DOHH2 (cell line): ENCODE measurements at regions not wholly inside any gene's neighbourhood (a gene's known extent, or its start where the extent isn't known, plus 50 kb on each side); places are given as distances from the start of the nearest gene placed in this dataset.

Experiments used
- H3F3A ChIP-seq: fragments of 200-600 bp; sonication (generic), shearing (Covaris generic); 2 replicates; pipeline ENCODE4 v1.6.0; 2016; ENCODE audit warnings: antibody characterized with exemption, mild to moderate bottlenecking; ENCODE audit not compliant: control insufficient read depth, insufficient read depth
- H3K27ac ChIP-seq: fragments of 200-600 bp; sonication (generic); 2 replicates; pipeline ENCODE4 v1.5.1; 2014; ENCODE audit warnings: low read depth, mild to moderate bottlenecking, low read length, moderate library complexity
- H3K27me3 ChIP-seq: fragments of 200-600 bp; sonication (generic); 2 replicates; pipeline ENCODE4 v1.6.1; 2014; ENCODE audit warnings: mild to moderate bottlenecking, low read length, mixed read lengths; ENCODE audit not compliant: control insufficient read depth
- H3K36me3 ChIP-seq: fragments of 200-600 bp; sonication (generic); 2 replicates; pipeline ENCODE4 v1.6.1; 2014; ENCODE audit warnings: mild to moderate bottlenecking, low read length, moderate library complexity, mixed read lengths; ENCODE audit not compliant: control insufficient read depth
- H3K4me1 ChIP-seq: fragments of 200-600 bp; sonication (generic); 2 replicates; pipeline ENCODE4 v1.6.1; 2014; ENCODE audit warnings: mild to moderate bottlenecking, low read length, mixed read lengths; ENCODE audit not compliant: control insufficient read depth
- H3K4me2 ChIP-seq: fragments of 200-600 bp; sonication (generic); 2 replicates; pipeline ENCODE4 v1.6.0; 2014; ENCODE audit warnings: mild to moderate bottlenecking, low read length, moderate library complexity
- H3K4me3 ChIP-seq: fragments of 200-600 bp; sonication (generic); 2 replicates; pipeline ENCODE4 v1.5.1; 2014; ENCODE audit warnings: mild to moderate bottlenecking, low read length, mixed read lengths
- H3K79me2 ChIP-seq: fragments of 200-600 bp; sonication (generic); 2 replicates; pipeline ENCODE4 v1.6.1; 2014; ENCODE audit warnings: mild to moderate bottlenecking, low read length, mixed read lengths; ENCODE audit not compliant: control insufficient read depth
- H3K9me2 ChIP-seq: fragments of 200-600 bp; sonication (generic); replicated peaks from 2 replicates; pipeline ENCODE4 v1.6.1; 2014; ENCODE audit warnings: mild to moderate bottlenecking, low read length, mixed read lengths; ENCODE audit not compliant: control insufficient read depth
- H3K9me3 ChIP-seq: fragments of 200-600 bp; sonication (generic); 2 replicates; pipeline ENCODE4 v1.6.1; 2014; ENCODE audit warnings: antibody characterized with exemption, low read length, mixed read lengths; ENCODE audit not compliant: control insufficient read depth, insufficient read depth
- H4K20me1 ChIP-seq: fragments of 200-600 bp; sonication (generic); 2 replicates; pipeline ENCODE4 v1.6.0; 2014; ENCODE audit warnings: low read depth, mild to moderate bottlenecking, antibody characterized with exemption, low read length, moderate library complexity; ENCODE audit not compliant: control insufficient read depth, insufficient read depth
- EZH2phosphoT487 ChIP-seq: fragments of 200-600 bp; sonication (generic); IDR thresholded peaks from 2 replicates; pipeline ENCODE4 v1.6.1; 2017; ENCODE audit warnings: borderline replicate concordance, mild to moderate bottlenecking, antibody characterized with exemption, low read length, moderate library complexity, mixed read lengths
- TF ChIP-seq, protein P1 (sequence below): fragments of 200-600 bp; sonication (generic); IDR thresholded peaks from one replicate; pipeline ENCODE4 v1.5.1; 2014; ENCODE audit warnings: antibody characterized with exemption, mild to moderate bottlenecking, low read depth, low read length; ENCODE audit not compliant: poor library complexity, severe bottlenecking

DNA sequence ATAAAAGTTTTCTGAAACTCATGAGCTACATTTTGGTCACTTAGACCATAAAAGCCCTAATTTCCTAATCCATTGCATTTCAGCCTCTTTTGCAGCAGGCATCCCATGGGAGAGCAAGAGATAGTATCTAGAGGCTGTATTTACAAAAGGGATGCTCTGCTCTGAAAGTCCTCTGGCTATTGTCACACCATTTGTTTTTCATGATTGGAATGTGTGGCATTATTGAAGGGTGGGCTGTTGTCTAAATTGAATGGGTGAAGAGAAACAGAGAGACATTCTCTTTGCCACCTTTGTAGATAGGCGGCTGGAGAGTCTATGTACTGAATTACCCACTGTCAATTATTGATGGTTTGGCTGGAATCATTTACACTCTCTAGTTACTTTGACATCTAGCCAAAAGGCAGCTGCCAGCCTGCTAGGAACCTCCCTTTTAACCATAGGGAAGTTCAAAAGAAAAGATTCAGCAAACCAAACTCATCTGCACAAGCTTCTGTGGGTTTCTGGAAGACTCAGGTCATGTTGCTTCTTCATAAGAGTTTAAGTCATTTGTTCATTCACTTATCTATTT lies 89.8 kb upstream of the RARB start:
- H3K9me2 ChIP-seq: no peaks in the 10 kb centered on the region
- H3K9me3 ChIP-seq: no peaks in the 10 kb centered on the region
- H3K27ac ChIP-seq: no peak overlapping the region
- no peaks in the 10 kb centered on the region for H3K36me3 ChIP-seq
- H4K20me1 ChIP-seq: no peaks in the 10 kb centered on the region
- H3F3A ChIP-seq: no peaks in the 10 kb centered on the region
- H3K27me3 ChIP-seq: no peaks in the 10 kb centered on the region
- H3K4me3 ChIP-seq: no peak overlapping the region
- no peak for TF ChIP-seq EZH2phosphoT487
- TF ChIP-seq, protein P1, sequence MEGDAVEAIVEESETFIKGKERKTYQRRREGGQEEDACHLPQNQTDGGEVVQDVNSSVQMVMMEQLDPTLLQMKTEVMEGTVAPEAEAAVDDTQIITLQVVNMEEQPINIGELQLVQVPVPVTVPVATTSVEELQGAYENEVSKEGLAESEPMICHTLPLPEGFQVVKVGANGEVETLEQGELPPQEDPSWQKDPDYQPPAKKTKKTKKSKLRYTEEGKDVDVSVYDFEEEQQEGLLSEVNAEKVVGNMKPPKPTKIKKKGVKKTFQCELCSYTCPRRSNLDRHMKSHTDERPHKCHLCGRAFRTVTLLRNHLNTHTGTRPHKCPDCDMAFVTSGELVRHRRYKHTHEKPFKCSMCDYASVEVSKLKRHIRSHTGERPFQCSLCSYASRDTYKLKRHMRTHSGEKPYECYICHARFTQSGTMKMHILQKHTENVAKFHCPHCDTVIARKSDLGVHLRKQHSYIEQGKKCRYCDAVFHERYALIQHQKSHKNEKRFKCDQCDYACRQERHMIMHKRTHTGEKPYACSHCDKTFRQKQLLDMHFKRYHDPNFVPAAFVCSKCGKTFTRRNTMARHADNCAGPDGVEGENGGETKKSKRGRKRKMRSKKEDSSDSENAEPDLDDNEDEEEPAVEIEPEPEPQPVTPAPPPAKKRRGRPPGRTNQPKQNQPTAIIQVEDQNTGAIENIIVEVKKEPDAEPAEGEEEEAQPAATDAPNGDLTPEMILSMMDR: no peak
- no peak overlapping the region for H3K4me2 ChIP-seq
- H3K79me2 ChIP-seq: no peaks in the 10 kb centered on the region
- H3K4me1 ChIP-seq: no peaks in the 10 kb centered on the region

DNA sequence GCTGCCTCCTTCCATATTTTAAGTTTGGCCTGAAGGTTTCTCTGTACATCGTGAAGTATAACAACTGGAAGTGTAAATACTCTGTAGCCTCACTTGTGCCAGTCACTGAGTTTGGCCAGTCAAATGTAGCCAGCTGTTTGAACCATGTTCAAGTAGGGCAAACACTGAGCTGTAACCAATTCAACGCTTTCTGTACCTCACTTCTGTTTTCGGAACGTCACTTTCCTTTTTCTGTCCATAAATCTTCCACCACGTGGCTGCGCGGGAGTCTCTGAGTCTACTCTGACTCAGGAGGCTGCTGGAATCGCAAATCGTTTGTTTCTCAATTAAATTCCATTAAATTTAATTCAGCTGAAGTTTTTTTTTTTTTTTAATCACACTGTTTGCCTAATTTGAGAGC lies 88.8 kb upstream of the RARB start:
- no peak overlapping the region for H3K4me2 ChIP-seq

DNA sequence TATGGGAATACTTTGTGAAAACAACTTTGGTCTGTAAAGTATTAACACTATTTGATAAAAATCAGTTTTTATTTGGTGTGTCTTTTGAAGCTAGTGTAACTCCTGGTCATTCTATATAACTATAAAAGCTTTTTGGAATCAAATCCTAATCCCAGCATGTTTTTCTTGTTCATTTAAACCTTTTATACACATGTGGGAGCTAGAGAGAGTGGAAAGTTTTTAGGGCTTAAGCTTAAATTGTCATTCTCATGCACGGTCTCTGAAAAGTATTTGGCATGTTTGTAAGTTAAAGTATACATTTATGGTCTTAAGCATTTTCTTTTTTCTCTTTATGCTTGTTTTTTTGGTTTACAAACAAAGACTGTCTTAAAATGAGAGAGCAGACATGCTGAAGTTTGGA lies 83.4 kb upstream of the RARB start:
- H4K20me1 ChIP-seq: no peaks in the 10 kb centered on the region
- H3F3A ChIP-seq: no peaks in the 10 kb centered on the region
- no peak overlapping the region for H3K27ac ChIP-seq
- no peaks in the 10 kb centered on the region for H3K36me3 ChIP-seq
- H3K27me3 ChIP-seq: no peaks in the 10 kb centered on the region
- H3K9me2 ChIP-seq: no peaks in the 10 kb centered on the region
- no peak overlapping the region for H3K4me2 ChIP-seq
- H3K4me3 ChIP-seq: no peak overlapping the region
- no peaks in the 10 kb centered on the region for H3K79me2 ChIP-seq
- H3K4me1 ChIP-seq: no peaks in the 10 kb centered on the region
- TF ChIP-seq EZH2phosphoT487: no peak
- TF ChIP-seq, protein P1: no peak
- no peaks in the 10 kb centered on the region for H3K9me3 ChIP-seq

More for the DNA sequence above, 88.8 kb upstream of the RARB start:
- Histone ChIP-seq H3F3A (no peaks in the 10 kb centered on the region), H3K9me3 (no peaks in the 10 kb centered on the region), H3K4me1 (no peaks in the 10 kb centered on the region), H3K4me3 (no peak overlapping the region), H3K9me2 (no peaks in the 10 kb centered on the region), H3K36me3 (no peaks in the 10 kb centered on the region), H3K27ac (no peak overlapping the region), H4K20me1 (no peaks in the 10 kb centered on the region), H3K79me2 (no peaks in the 10 kb centered on the region), H3K27me3 (no peaks in the 10 kb centered on the region)
- TF ChIP-seq EZH2phosphoT487: no peak
- TF ChIP-seq, protein P1: no peak
